GM11168 (cell line): ENCODE measurements at regions not wholly inside any gene's neighbourhood (a gene's known extent, or its start where the extent isn't known, plus 50 kb on each side); places are given as distances from the start of the nearest gene placed in this dataset.

ENCODE experiments used
- in situ Hi-C: fragments of 300-500 bp; cut with MboI; formaldehyde crosslinking; loops from one replicate; pipeline ENCODE4 v1.12.0; 2022; ENCODE audit warnings: low sequenced_read_pairs; ENCODE audit not compliant: unreplicated experiment

DNA sequence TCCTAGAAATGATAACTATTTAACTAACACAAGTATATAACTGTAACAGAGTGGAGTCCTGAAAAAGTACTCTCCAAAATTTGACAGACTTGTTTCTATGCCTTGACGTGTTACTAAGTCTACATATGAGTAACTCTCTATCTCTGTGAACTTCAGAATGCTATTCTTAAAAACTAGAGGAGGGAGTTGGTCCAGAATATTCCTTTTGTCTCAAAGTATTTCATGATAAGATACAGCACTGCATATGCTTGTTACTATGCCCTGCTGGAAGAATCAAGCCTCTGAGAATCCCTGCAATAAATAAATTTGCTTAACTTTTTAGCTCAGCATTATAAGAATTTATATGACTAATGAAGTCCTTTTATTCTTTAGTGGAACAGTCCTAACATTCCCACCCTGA, 50.9 kb upstream of the ATXN3L start:
- in situ Hi-C loops: no loop called here
